Skeletal muscle cell (primary cell): ENCODE measurements at regions not wholly inside any gene's neighbourhood (a gene's known extent, or its start where the extent isn't known, plus 50 kb on each side); places are given as distances from the start of the nearest gene placed in this dataset.
A peak's percentile ranks its signal among the peaks of the same experiment; 100 is the strongest.
"Not testable (repeated sequence)": the region's sequence is repeated elsewhere in the genome, so short reads cannot be mapped to it uniquely, and the experiment has no call there.

Experiments used
- DNase-seq: peaks from one replicate; pipeline ENCODE4 v3.0.0-alpha.2; 2010; ENCODE audit warnings: low read depth
- H3K4me3 ChIP-seq: 2 replicates; pipeline ENCODE4 v1.5.1; 2011; ENCODE audit warnings: low read depth, mild to moderate bottlenecking, control low read depth, low read length, moderate library complexity

GRCh38 chr1:238701024-238701423, 685.3 kb upstream of the CHRM3 start:
- no peak for DNase-seq
- no peak overlapping the region for H3K4me3 ChIP-seq

GRCh38 chr1:238690415-238690814, 696.0 kb upstream of the CHRM3 start:
- H3K4me3 ChIP-seq, result no peak overlapping the region
- peak; percentile 17 for DNase-seq

DNA sequence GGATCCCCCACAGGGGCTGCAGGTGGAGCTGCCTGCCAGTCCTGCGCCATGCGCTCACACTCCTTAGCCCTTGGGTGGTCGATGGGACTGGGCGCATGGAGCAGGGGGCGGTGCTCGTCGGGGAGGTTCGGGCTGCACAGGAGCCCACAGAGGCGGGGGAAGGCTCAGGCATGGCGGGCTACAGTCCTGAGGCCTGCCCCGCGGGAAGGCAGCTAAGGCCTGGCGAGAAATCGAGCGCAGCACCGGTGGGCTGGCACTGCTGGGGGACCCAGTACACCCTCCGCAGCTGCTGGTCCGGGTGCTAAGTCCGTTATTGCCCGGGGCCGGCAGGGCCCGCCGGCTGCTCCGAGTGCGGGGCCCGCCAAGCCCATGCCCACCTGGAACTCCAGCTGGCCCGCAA, 701.8 kb upstream of the CHRM3 start:
- not testable (repeated sequence) for DNase-seq, H3K4me3 ChIP-seq

- H3K4me3 ChIP-seq, result no peak overlapping the region
- DNase-seq, result peak; percentile 76
Measured at GRCh38 chr1:238681451-238681850, 704.9 kb upstream of the CHRM3 start.

GRCh38 chr1:238681021-238681420, 705.3 kb upstream of the CHRM3 start:
- no peak overlapping the region for H3K4me3 ChIP-seq
- peak; percentile 70 for DNase-seq

GRCh38 chr1:238677567-238677966, 708.8 kb upstream of the CHRM3 start:
- no peak overlapping the region for H3K4me3 ChIP-seq
- DNase-seq, result no peak

DNA sequence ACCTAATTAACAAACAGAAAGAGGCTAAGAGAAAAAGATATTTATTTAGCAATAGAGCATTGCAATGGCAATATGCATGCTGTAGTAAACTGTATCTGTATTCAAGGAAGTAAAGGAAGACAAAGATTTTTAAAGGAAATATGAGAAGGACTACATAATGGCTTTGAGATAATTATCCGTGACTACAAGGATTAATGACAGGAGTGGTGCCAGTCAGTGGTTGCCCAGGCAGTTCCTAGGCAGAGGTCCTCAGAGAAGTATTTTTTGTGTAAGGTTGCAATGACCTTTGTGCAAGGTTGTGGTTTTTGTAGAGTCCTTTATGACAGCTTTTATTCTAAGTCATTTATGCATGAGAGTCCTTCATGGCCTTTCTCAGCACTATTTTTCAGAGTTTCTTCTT, 711.1 kb upstream of the CHRM3 start:
- DNase-seq, result no peak
- no peak overlapping the region for H3K4me3 ChIP-seq

DNA sequence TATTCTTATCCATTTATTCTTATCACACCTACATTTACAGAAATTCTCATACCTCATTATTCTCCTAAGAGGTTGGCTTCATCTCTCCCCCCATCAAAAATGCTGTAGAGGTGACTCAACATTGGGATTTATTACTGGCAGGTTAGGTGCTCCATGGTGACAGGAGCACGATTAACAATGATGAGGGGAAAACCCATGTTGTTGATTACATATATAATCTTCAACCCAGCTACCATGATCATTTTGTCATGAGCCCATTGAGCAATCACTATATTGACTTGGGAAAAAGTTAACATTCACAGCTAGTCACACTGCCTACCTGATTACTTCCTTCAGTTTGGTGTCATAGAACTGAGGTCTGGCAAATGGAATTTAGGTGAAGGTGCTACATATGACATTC, 712.1 kb upstream of the CHRM3 start:
- DNase-seq, result no peak
- no peak overlapping the region for H3K4me3 ChIP-seq

DNA sequence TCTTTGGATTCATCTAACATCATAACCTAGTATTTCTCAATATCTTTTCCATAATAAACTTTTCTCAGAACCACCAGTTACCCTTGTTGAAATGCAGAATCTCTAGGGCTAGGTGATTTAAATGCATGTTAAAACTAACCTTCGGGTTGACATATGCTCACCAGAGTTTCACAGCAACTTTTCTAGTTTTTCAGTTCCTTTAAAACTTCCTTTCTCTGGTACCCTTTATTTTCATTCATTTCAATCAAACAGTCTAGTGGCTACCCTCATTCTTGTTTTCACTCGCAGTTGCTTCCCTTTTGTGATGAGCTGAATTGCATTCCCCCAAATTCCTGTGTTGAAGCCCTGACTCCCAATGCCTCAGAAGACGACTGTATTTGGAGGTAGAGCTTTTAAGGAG, 712.8 kb upstream of the CHRM3 start:
- DNase-seq, result no peak

DNA sequence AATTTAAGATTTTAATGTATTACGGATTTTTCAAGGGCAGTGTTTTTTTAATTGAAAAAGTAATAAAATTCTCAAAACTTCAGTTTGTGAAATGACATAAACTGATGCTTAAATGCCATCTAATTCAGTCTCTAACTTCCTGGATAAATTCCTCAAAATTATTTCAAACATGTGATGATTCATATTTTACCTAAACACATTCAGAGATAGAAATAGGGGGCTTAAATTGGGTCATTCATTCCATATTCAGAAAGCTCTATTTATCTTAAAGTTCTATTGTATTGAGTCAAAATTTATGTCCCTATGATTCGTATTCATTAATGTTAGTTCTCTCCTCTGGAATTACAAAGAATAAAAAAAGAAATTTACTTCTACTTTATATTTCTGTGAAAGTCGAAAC, 713.6 kb upstream of the CHRM3 start:
- H3K4me3 ChIP-seq, result no peak overlapping the region
- no peak for DNase-seq

More for the DNA sequence above, 712.8 kb upstream of the CHRM3 start:
- no peak overlapping the region for H3K4me3 ChIP-seq

DNA sequence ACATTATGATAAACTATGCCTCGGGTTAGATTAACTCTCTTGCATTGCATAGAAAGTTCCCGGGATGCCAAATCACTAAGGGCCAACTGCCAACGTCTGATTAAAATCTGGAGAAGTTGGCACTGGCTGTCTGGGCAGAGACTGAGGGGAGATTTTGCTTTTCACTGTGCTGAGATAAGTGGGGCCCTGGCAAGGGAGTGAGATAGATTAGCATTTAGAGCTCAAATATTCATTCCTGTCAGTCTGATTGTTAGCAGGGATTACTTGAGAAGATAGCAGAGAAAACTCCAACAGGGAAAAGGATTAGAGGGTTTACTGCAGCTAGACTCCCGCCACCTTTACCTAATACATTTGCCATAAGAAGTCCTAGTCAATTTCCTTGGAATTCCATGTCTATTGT, 714.1 kb upstream of the CHRM3 start:
- no peak overlapping the region for H3K4me3 ChIP-seq

GRCh38 chr1:238664139-238664538, 722.2 kb upstream of the CHRM3 start:
- DNase-seq, result no peak

More for the DNA sequence above, 714.1 kb upstream of the CHRM3 start:
- DNase-seq, result no peak

DNA sequence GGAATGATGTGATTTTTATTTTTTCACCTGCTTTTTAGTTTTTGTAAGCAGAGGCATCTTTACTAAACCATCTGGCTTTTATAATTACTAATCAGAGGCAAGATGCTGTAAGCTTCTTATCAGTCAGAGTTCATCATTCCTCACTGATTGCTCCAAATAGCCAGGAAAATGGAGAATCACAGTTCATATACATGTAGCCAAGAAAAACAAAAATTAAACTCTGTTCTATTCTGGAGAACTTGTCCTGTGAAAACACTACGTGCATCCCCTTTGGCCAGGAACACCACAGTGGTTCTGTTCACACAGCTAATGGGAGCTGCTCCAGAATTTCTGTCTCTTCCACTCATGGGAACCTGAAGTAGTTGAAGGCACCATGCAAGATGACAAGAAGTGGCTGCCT, 725.5 kb upstream of the CHRM3 start:
- no peak for DNase-seq
- no peak overlapping the region for H3K4me3 ChIP-seq

More at GRCh38 chr1:238664139-238664538, 722.2 kb upstream of the CHRM3 start:
- H3K4me3 ChIP-seq, result no peak overlapping the region

- no peak overlapping the region for H3K4me3 ChIP-seq
- no peak for DNase-seq
Measured at GRCh38 chr1:238658763-238659162, 727.6 kb upstream of the CHRM3 start.

GRCh38 chr1:238653693-238654321, 732.6 kb upstream of the CHRM3 start:
- DNase-seq, result peak; percentile 70
- H3K4me3 ChIP-seq, result no peak overlapping the region

DNA sequence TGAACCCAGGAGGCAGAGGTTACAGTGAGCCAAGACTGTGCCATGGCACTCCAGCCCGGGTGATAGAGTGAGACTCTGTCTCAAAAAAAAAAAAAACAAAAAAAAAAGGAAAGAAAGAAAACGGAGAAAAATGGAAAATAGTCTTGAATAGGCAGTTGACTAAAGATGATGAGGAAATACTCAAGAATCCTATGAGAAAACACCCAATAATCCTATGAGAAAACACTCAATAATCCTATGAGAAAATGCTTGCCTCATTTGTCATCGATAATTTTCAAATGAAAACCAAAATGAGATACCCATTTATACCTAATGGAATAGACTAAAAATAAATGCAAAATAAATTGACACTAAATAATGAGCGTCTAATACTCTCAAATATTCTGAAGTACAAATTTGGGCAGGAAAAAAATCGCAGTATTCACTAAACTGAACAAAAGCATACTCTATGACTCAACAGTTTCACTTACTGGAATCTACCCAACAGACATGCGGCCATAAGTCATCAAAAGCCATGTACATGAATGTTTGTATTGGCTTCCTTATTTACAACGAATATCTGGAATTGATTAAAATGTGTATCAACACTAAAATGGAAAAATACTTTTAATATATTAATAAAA, 733.9 kb upstream of the CHRM3 start:
- peak; percentile 87 for DNase-seq
- H3K4me3 ChIP-seq, result no peak overlapping the region

- H3K4me3 ChIP-seq, result no peak overlapping the region
Measured at GRCh38 chr1:238649200-238649599, 737.2 kb upstream of the CHRM3 start.

GRCh38 chr1:238648751-238649150, 737.6 kb upstream of the CHRM3 start:
- DNase-seq, result no peak
- H3K4me3 ChIP-seq, result no peak overlapping the region

More at GRCh38 chr1:238649200-238649599, 737.2 kb upstream of the CHRM3 start:
- DNase-seq, result no peak

- H3K4me3 ChIP-seq, result no peak overlapping the region
- DNase-seq, result no peak
Measured at GRCh38 chr1:238648296-238648695, 738.1 kb upstream of the CHRM3 start.

GRCh38 chr1:238647877-238648276, 738.5 kb upstream of the CHRM3 start:
- H3K4me3 ChIP-seq, result no peak overlapping the region
- DNase-seq, result peak; percentile 99

DNA sequence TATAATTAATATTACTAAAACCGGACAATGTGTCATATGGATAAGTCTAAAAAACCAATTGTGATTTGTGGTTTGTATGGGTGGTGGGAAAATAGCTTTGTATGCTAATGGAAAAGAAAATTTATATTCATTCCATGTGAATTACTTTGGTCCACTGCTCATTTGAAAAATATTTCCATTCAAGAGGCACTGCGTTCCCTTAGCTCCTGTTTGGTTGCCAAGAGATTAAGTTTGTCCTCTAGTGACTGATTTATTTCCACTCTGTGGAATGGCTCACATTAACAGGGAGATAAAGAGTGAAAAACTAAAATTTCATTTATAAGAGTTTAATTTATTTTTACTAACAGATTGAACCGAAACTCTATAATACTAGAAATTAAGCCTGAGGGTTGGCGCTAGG, 744.1 kb upstream of the CHRM3 start:
- DNase-seq, result peak; percentile 54
- H3K4me3 ChIP-seq, result no peak overlapping the region
